Activated T-cell treated with anti-CD3 and anti-CD28 coated beads, Interleukin-2, amount 50 U/mL, for 24 hours (primary cell): ENCODE measurements at regions not wholly inside any gene's neighbourhood (a gene's known extent, or its start where the extent isn't known, plus 50 kb on each side); places are given as distances from the start of the nearest gene placed in this dataset.

Experiments
- DNase-seq: peaks from one replicate; pipeline ENCODE4 v3.0.0-alpha.2; 2020
- H3K27ac Mint-ChIP-seq: 2 replicates; pipeline ENCODE4 v1.8.0; 2020; ENCODE audit warnings: mild to moderate bottlenecking, mixed read lengths
- H3K27me3 Mint-ChIP-seq: 2 replicates; pipeline ENCODE4 v1.8.0; 2020; ENCODE audit warnings: mixed read lengths
- H3K36me3 Mint-ChIP-seq: 2 replicates; pipeline ENCODE4 v1.8.0; 2020; ENCODE audit warnings: low read depth, mixed read lengths
- H3K4me1 Mint-ChIP-seq: 2 replicates; pipeline ENCODE4 v1.8.0; 2020; ENCODE audit warnings: low read depth, mixed read lengths
- H3K4me3 Mint-ChIP-seq: 2 replicates; pipeline ENCODE4 v1.8.0; 2020; ENCODE audit warnings: mild to moderate bottlenecking, moderate library complexity, mixed read lengths
- H3K9me3 Mint-ChIP-seq: 2 replicates; pipeline ENCODE4 v1.8.0; 2020; ENCODE audit warnings: mixed read lengths

DNA sequence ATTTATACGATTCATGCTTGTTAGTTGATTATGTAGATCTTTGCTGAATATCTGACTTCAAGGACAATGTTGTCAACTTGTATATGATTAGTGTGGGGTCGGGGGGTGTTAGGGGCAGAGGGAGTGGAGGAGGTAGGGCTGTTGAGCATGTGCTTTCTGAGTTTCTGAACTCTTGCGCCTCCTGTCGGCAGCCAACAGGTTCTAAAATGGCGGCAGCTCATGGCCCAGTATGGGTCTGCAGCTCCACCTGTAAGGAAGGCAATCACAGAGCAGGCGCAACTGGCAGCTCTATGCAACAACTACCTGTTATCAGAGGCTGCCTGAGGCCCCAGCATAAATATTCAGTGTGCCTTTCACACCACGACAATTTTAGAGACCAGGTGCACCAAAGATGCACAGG is 205.8 kb upstream of the PLXNA2 start:
- Mint-ChIP-seq H3K4me1 (no peaks in the 10 kb centered on the region), H3K27me3 (peaks cover 22% of the 10 kb centered on the region), H3K27ac (no peak overlapping the region)

DNA sequence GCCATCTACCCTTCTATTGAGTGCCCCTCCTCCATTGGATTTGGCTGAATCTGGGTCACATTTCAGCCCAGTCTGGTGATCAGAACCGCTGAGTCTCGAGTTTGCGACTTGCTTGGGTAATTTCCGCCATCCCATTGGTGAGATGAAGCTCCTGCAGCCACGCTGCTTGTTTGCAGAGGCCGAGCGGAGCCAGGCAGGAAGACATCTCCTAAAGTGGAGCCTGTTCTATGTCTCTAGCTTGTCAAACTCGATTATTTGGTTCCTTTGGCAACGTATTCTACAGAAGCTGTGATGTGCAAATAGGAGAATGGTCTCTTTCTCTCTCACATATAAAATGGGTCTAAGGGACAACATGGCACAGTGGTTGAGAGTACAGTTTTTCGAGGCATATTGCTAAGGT is 206.8 kb upstream of the PLXNA2 start:
- no peak for DNase-seq
- H3K27ac Mint-ChIP-seq: no peak overlapping the region
- H3K27me3 Mint-ChIP-seq: peaks cover 21% of the 10 kb centered on the region
- no peak overlapping the region for H3K4me3 Mint-ChIP-seq
- no peaks in the 10 kb centered on the region for H3K4me1 Mint-ChIP-seq
- H3K9me3 Mint-ChIP-seq: no peaks in the 10 kb centered on the region
- no peaks in the 10 kb centered on the region for H3K36me3 Mint-ChIP-seq

More for the DNA sequence above, 205.8 kb upstream of the PLXNA2 start:
- Mint-ChIP-seq H3K9me3 (no peaks in the 10 kb centered on the region), H3K4me3 (no peak overlapping the region), H3K36me3 (no peaks in the 10 kb centered on the region)
- no peak for DNase-seq

DNA sequence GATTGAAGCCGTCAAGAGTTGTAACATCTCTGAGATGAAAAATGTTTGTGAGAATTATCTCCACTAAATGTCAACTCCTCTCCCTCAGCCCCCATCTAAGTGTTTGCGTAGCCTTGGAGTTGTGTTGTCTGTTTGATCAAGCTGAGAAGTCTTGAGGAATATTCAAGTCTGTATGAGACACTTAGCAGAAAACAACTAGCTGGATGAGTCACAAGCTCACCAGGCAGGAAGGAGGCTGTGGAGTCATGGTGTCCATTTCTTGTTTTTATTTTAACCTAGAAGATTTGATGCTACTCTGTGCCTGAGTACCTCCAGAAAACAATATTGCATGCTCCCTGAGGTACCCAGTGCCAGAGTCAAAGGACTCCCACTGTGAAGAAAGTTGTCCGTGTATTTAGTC is 211.6 kb upstream of the PLXNA2 start:
- no peak for DNase-seq
- Mint-ChIP-seq H3K36me3 (no peaks in the 10 kb centered on the region), H3K4me1 (no peaks in the 10 kb centered on the region), H3K27ac (no peak overlapping the region), H3K4me3 (no peak overlapping the region), H3K27me3 (peaks cover 8% of the 10 kb centered on the region), H3K9me3 (no peaks in the 10 kb centered on the region)

DNA sequence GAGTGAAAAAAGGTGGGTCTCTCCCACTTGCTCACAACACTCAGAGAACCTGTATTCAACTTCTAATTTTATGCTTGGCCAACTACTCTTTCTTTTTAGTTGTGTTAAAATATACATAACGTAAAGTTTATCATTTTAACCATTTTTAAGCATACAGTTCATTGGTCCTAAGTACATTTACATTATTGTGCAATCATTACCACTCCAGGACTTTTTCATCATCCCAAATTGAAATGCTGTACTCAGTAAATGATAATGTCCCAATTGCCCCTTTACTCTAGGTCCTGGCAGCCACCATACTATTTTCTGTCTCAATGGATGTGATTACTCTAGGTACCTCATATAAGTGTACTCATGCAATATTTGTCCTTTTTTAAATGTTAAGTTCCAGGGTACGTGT is 212.3 kb upstream of the PLXNA2 start:
- Mint-ChIP-seq H3K36me3 (no peaks in the 10 kb centered on the region), H3K27me3 (peaks cover 8% of the 10 kb centered on the region), H3K4me1 (no peaks in the 10 kb centered on the region), H3K4me3 (no peak overlapping the region), H3K27ac (no peak overlapping the region), H3K9me3 (no peaks in the 10 kb centered on the region)
- DNase-seq: no peak

DNA sequence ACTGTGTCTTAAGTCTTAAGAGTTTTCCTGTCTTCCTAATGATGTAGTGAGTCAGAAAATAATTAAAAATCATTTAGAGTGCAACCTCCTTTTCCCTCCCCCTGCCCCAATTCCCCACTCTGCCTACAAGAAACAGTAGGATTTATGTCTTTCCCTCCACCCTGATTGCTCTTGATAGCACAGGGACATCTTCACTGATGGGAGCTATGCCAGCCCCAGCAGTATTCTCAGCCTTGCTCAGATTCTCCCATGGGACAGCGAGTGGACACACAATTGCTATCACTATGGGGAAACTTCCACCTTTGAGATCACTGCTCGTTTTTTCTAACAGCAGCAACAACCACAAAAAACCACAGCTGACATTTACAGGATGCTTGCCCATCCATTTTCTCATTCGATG is 216.6 kb upstream of the PLXNA2 start:
- Mint-ChIP-seq H3K27me3 (peaks cover 8% of the 10 kb centered on the region), H3K36me3 (no peaks in the 10 kb centered on the region), H3K27ac (no peak overlapping the region), H3K4me1 (no peaks in the 10 kb centered on the region), H3K9me3 (no peaks in the 10 kb centered on the region), H3K4me3 (no peak overlapping the region)
- no peak for DNase-seq

DNA sequence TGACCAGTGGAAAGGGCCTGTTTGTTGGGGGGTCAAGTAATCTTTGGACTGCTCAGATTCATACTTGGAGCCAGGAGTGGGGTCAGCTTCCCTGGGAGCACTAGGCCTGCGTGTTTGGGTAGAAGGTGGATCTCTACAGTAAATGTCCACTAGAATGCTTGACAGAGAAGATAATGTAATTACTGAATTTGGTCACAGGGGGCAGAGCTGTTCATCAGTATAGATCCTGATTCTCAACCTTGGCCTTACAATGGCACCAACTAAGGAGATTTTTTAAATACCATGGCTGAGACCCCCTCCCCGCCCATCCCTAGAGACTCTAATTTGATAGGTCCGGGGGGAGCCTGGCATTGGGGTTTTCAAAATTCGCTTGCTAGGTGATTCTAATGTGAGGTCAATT is 217.5 kb upstream of the PLXNA2 start:
- H3K36me3 Mint-ChIP-seq: no peaks in the 10 kb centered on the region

DNA sequence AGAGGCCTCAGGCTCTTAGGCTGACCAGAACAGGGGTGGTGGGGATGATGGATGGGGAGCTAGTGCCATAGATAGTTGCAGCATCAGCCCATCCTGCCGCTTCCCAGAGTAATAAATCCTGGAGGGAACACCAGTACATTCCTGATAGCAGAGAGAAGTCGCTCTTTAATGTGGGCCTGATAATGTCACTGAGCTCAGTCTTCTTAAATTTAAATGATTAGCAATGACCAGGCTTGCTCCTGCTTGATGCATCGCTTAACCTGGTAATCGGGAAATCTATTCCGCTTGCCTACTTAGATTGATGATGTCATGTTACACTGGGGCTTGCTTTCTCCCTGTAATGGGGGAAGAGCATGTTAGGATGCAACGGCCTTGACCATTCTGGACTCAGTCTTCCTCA is 218.6 kb upstream of the PLXNA2 start:
- H3K4me1 Mint-ChIP-seq: no peaks in the 10 kb centered on the region
- peaks cover 4% of the 10 kb centered on the region for H3K27me3 Mint-ChIP-seq
- no peak overlapping the region for H3K27ac Mint-ChIP-seq
- no peaks in the 10 kb centered on the region for H3K9me3 Mint-ChIP-seq
- no peak overlapping the region for H3K4me3 Mint-ChIP-seq
- no peak for DNase-seq
- H3K36me3 Mint-ChIP-seq: no peaks in the 10 kb centered on the region

More for the DNA sequence above, 217.5 kb upstream of the PLXNA2 start:
- DNase-seq: no peak
- Mint-ChIP-seq H3K9me3 (no peaks in the 10 kb centered on the region), H3K4me1 (no peaks in the 10 kb centered on the region), H3K27me3 (peaks cover 7% of the 10 kb centered on the region), H3K27ac (no peak overlapping the region), H3K4me3 (no peak overlapping the region)

DNA sequence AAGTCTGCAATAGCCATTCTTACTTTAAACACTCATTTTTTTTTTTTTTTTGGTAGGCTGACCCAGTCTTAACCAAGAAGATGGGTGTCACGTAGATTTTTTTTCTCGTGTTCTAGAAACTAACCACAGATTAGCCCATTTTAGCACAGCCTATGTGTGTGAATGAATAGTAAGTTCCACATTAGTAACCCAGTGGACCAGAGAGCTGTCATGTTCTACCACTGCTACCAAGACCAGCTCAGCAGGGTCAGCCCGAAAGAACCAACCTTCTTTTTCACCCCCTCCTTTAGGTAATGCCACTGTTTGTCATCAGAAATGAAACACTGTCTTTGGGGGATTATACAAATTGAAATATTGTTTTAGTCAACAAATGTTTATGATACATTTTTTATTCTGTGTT is 221.1 kb upstream of the PLXNA2 start:
- no peak overlapping the region for H3K4me3 Mint-ChIP-seq
- no peaks in the 10 kb centered on the region for H3K9me3 Mint-ChIP-seq
- H3K27me3 Mint-ChIP-seq: peaks cover 6% of the 10 kb centered on the region
- H3K27ac Mint-ChIP-seq: no peak overlapping the region
- no peaks in the 10 kb centered on the region for H3K36me3 Mint-ChIP-seq
- H3K4me1 Mint-ChIP-seq: no peaks in the 10 kb centered on the region
- DNase-seq: no peak

DNA sequence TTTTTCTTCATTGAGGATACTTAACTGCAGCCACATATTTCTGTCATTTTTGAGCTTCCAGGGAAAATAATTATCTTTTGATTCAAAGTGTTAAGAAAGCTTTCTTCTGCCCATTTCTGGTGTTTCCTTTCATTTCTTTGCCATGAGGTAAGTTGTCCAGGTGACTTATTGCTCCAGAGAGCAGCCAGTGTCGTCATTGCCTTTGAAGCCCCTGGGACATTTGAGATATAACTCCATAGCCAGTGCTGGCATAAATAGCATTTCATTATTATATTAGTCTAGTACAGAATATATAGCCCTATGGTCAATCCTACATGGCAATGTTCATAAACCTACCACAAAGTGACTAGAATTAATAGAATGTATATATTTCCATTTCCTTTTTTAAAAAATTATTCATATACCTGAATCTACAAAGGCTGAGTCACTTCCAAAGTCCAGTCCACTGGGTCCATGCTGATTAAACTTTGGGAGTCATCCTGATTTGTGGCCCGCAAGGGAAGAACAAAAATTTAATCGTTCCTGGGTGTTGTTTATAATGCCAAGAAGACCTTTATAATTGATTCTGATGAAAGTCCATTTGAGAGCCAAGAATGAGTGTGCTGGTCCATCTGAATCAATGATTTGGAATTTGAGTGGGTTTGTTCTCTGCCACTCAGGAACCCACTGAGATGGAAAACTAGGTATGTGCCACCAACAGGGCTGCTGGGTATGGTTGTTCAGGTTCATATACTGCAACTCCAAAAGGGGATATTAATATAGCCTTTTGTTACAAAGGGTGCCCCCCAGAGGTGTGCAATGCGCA is 221.8 kb upstream of the PLXNA2 start:
- no peak overlapping the region for H3K27ac Mint-ChIP-seq
- peaks cover 2% of the 10 kb centered on the region for H3K27me3 Mint-ChIP-seq
- no peaks in the 10 kb centered on the region for H3K4me1 Mint-ChIP-seq
- no peaks in the 10 kb centered on the region for H3K9me3 Mint-ChIP-seq
- no peak for DNase-seq
- H3K36me3 Mint-ChIP-seq: no peaks in the 10 kb centered on the region
- H3K4me3 Mint-ChIP-seq: no peak overlapping the region

DNA sequence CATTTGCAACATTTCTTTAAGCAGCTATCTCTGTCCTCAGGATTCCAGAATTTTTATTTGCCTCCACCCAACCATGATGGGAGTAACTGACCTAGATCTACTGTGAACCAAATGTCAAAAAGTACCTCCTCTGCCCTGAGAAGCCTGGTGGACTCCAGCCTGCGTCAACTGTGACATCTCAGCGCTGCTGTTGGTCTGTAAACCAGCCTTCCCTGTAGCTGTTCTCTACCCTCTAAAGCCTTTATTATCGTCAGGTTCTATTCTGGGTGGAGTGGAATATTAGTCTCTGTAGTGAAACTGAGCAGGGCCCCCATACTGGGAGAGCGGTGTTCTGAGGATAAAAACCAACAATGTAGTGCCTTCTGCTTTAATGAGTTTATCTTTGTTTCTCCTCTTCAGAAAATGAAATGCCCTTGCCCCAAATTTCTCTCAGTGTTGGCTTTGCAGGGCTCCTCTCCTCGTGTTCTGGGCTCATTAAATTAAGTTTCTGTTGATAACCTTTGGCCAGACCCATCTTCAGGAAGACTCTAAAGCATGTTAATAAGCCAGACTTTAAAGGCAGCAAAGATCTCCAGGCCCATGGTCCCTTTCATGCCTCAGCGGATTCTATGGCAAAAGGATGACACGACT is 223.1 kb upstream of the PLXNA2 start:
- no peak for DNase-seq
- no peaks in the 10 kb centered on the region for H3K9me3 Mint-ChIP-seq
- no peak overlapping the region for H3K27ac Mint-ChIP-seq
- H3K36me3 Mint-ChIP-seq: no peaks in the 10 kb centered on the region
- H3K4me1 Mint-ChIP-seq: no peaks in the 10 kb centered on the region
- peaks cover 2% of the 10 kb centered on the region for H3K27me3 Mint-ChIP-seq
- no peak overlapping the region for H3K4me3 Mint-ChIP-seq

DNA sequence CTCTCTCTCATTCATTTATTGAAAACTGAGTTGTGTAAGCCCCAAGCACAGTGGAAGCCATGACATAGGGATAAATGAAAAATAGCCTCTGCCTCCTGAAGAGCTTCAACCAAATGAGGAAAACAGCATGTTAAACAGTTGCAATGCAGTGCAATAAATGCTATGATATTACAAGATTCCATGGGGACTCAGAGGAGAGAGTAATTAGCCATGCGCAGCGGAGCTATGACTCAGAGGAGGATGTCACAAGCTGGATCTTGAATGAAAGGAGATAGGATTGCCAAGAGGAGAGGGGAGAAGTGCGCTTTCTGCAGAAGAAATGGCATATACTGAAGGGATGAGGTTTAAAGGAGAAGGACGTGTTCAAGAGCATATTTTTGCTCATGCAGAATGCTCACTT is 231.3 kb upstream of the PLXNA2 start:
- H3K27me3 Mint-ChIP-seq: peaks cover 17% of the 10 kb centered on the region
- H3K4me3 Mint-ChIP-seq: no peak overlapping the region
- no peaks in the 10 kb centered on the region for H3K9me3 Mint-ChIP-seq
- no peak for DNase-seq
- H3K27ac Mint-ChIP-seq: no peak overlapping the region
- H3K4me1 Mint-ChIP-seq: no peaks in the 10 kb centered on the region
- H3K36me3 Mint-ChIP-seq: no peaks in the 10 kb centered on the region

DNA sequence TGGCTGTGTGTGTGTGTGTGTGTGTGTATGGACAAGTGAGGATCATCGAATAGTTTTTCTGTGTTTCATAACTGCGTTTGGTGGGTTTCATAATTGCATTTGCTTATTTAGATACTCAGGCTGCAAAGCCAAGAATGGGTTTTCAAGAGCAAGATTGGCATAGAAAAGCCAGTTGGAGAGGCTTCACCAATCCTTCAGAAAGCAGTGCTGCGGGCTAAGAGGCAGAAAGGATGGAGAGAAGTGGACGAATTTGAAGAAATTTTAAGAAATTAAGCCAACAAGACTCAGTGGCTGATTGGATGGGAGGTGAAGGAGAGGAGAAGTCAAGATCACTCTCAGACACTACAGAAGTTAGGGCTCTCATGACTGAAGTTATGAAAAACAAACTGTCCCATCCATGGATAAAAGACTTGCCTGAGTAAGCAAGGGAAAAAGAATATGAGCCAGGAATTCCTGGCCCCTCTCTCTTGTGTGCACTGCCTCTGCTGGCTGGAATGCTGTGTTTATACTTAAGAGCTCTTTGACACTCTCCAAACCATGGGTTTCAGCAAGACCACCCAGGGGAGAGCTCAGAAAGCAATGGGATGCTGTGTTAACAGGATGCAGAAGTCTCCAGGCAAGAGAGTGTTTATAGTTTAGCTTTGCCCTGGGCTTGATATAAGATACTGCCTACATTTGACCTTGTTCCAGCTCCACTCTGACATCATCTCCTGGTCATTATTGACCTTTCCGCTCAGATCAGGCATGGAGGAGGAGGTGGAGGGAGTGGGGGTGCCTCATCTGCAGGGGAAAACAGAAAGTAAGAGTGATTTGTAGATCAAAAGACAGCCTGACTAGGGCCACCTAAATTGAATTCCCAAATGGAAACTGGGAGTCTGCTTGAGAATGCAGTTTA is 232.0 kb upstream of the PLXNA2 start:
- no peaks in the 10 kb centered on the region for H3K4me1 Mint-ChIP-seq
- no peaks in the 10 kb centered on the region for H3K36me3 Mint-ChIP-seq
- H3K4me3 Mint-ChIP-seq: no peak overlapping the region
- no peaks in the 10 kb centered on the region for H3K9me3 Mint-ChIP-seq
- H3K27me3 Mint-ChIP-seq: peaks cover 17% of the 10 kb centered on the region
- H3K27ac Mint-ChIP-seq: no peak overlapping the region
- DNase-seq: no peak

DNA sequence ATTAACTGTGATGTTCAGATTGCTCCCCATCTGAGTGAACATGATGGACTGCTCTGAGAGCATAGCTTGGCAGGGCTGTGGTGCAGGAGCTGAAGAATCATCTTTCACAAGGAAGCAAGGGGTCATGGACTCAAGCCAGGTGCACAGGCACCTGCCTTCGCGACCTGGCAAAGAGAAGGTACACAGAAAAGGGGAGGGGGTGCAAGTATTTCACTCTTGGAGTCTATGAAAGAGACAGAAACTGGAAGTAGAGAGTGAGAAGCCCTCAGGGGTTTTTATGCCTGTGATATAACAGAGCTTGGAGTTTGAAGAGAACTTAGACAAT is 232.6 kb upstream of the PLXNA2 start:
- Mint-ChIP-seq H3K4me1 (no peaks in the 10 kb centered on the region), H3K36me3 (no peaks in the 10 kb centered on the region), H3K9me3 (no peaks in the 10 kb centered on the region), H3K27me3 (peaks cover 17% of the 10 kb centered on the region), H3K27ac (no peak overlapping the region), H3K4me3 (no peak overlapping the region)
- no peak for DNase-seq

DNA sequence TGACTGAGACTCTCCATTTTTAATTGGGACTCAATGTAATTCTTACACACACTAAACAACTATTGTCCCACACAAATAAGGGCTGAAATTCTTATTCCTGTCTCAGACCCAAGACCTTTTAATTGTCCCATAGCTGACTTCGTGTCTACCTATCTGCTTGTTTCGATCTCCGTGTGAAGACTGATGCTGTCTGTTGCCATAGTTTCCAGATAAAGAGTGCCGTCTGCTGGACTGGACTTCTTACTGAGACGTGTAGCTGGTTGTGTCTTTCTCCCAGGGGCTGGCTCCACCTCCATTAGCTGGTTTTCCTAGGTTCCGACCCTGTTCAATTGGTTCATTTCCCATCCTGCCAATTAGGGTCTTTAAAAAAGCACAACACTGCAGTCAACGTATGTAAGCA is 235.3 kb upstream of the PLXNA2 start:
- Mint-ChIP-seq H3K4me3 (no peak overlapping the region), H3K27ac (no peak overlapping the region), H3K36me3 (no peaks in the 10 kb centered on the region), H3K4me1 (no peaks in the 10 kb centered on the region), H3K27me3 (peaks cover 14% of the 10 kb centered on the region), H3K9me3 (no peaks in the 10 kb centered on the region)
- no peak for DNase-seq

DNA sequence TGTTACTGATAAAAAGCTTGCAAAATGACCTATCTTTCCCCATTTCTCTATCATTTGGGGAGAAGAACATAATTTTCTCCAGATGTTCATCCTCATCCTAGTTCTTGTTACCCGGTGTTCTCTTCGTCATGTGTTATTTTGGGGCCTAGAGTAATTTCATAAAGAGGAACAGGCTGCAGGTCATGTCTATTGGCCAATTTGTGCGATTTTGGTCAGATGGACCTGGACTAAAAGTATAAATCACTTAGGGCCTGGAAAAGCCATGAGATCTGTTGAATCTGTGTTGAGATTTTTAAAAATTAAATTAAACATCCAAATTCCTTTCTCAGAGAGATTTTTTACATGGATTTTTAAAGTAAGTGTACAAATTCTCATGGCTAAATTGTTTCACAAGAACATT is 241.3 kb upstream of the PLXNA2 start:
- H3K4me1 Mint-ChIP-seq: no peaks in the 10 kb centered on the region
- no peaks in the 10 kb centered on the region for H3K9me3 Mint-ChIP-seq
- H3K4me3 Mint-ChIP-seq: no peak overlapping the region
- DNase-seq: no peak
- H3K36me3 Mint-ChIP-seq: no peaks in the 10 kb centered on the region
- H3K27me3 Mint-ChIP-seq: no peaks in the 10 kb centered on the region
- no peak overlapping the region for H3K27ac Mint-ChIP-seq
